ENCODE measurements at regions not wholly inside any gene's neighbourhood (a gene's known extent, or its start where the extent isn't known, plus 50 kb on each side); places are given as distances from the start of the nearest gene placed in this dataset.

- no peak for TF ChIP-seq EP300 (IDR thresholded peaks at IDR 0.05; ENCODE audit: low read depth)
- no peak for TF ChIP-seq POLR2AphosphoS5 (IDR thresholded peaks at IDR 0.05)
- TF ChIP-seq CTCF (IDR thresholded peaks at IDR 0.05) = no peak
- TF ChIP-seq POLR2A (IDR thresholded peaks at IDR 0.05) = no peak
- H3K9me3 ChIP-seq = no peaks in the 10 kb centered on the region
- no peak for DNase-seq
- intact Hi-C loops (cut with DNase I; ENCODE audit: low total_unique reads) = no loop called here
- in situ Hi-C loops (cut with MboI; ENCODE audit: low pct_ligation_motif_present in 1 of 4, low pct_unique_long_range_greater_than_20kb in 1 of 4, low sequenced_read_pairs in 3 of 4) = no loop called here
- no peak overlapping the region for H3K27ac ChIP-seq
- peaks cover 9% of the 10 kb centered on the region for H3K27me3 ChIP-seq
- no peaks in the 10 kb centered on the region for H3K36me3 ChIP-seq
- peaks cover 0 to 8% (median 0%) of the 10 kb centered on the region in 4 donors for H3K4me1 ChIP-seq
- WGBS, 2 donors (ENCODE audit: low coverage in 1 of 2) = 39 to 59% methylated on average over 8 to 13 of the region's 13 CpGs
- H3K4me3 ChIP-seq = no peak overlapping the region
Measured at GRCh38 chr11:134691295-134691873, 279.3 kb upstream of the B3GAT1 start.

DNA sequence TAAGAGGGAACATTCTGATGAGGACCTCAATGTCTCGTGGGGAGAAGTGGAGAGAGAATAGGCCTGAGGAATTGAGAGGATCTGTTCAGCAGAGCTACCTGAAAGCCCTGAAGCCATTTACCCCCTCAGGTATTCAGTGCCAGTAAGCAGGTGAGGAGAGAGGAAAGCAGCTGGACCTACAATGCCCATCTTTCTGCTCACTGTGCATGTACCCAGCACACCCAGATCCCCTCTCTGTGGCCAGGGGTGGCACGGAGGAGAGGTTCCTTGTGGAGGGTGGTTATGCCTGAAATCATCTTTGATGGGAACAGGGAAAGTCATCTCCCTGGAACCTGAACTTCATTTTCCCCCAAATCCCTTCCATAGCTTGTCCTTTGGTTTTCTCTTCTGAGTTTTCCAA lies 277.8 kb upstream of the B3GAT1 start:
- in situ Hi-C loops (cut with MboI; ENCODE audit: low pct_ligation_motif_present in 1 of 4, low pct_unique_long_range_greater_than_20kb in 1 of 4, low sequenced_read_pairs in 3 of 4) = no loop called here
- TF ChIP-seq POLR2A (IDR thresholded peaks at IDR 0.05) = no peak
- TF ChIP-seq EP300 (IDR thresholded peaks at IDR 0.05; ENCODE audit: low read depth) = no peak
- TF ChIP-seq CTCF (IDR thresholded peaks at IDR 0.05) = no peak
- no peak for TF ChIP-seq POLR2AphosphoS5 (IDR thresholded peaks at IDR 0.05)
- 60 to 73% methylated on average over 1 to 2 of the region's 2 CpGs for WGBS, 2 donors (ENCODE audit: low coverage in 1 of 2)
- H3K4me1 ChIP-seq = peaks cover 0 to 8% (median 0%) of the 10 kb centered on the region in 4 donors
- intact Hi-C loops (cut with DNase I; ENCODE audit: low total_unique reads) = no loop called here
- DNase-seq = no peak
- H3K9me3 ChIP-seq = no peaks in the 10 kb centered on the region
- no peak overlapping the region for H3K4me3 ChIP-seq
- no peaks in the 10 kb centered on the region for H3K36me3 ChIP-seq
- peaks cover 9% of the 10 kb centered on the region for H3K27me3 ChIP-seq
- H3K27ac ChIP-seq = no peak overlapping the region

- TF ChIP-seq POLR2A (IDR thresholded peaks at IDR 0.05) (no peak), CTCF (IDR thresholded peaks at IDR 0.05) (no peak), EP300 (IDR thresholded peaks at IDR 0.05; ENCODE audit: low read depth) (no peak), POLR2AphosphoS5 (IDR thresholded peaks at IDR 0.05) (no peak)
- DNase-seq = no peak
- H3K27ac ChIP-seq = no peak overlapping the region
- H3K4me1 ChIP-seq = peaks cover 0 to 8% (median 0%) of the 10 kb centered on the region in 4 donors
- H3K36me3 ChIP-seq = no peaks in the 10 kb centered on the region
- H3K4me3 ChIP-seq = no peak overlapping the region
- in situ Hi-C loops (cut with MboI; ENCODE audit: low pct_ligation_motif_present in 1 of 4, low pct_unique_long_range_greater_than_20kb in 1 of 4, low sequenced_read_pairs in 3 of 4) = no loop called here
- no peaks in the 10 kb centered on the region for H3K9me3 ChIP-seq
- intact Hi-C loops (cut with DNase I; ENCODE audit: low total_unique reads) = no loop called here
- 66 to 67% methylated on average over 2 of the region's 2 CpGs for WGBS, 2 donors (ENCODE audit: low coverage in 1 of 2)
- peaks cover 9% of the 10 kb centered on the region for H3K27me3 ChIP-seq
Measured at GRCh38 chr11:134687548-134687947, 275.5 kb upstream of the B3GAT1 start.

- intact Hi-C loops (cut with DNase I; ENCODE audit: low total_unique reads) = no loop called here
- no peaks in the 10 kb centered on the region for H3K36me3 ChIP-seq
- DNase-seq = no peak
- TF ChIP-seq POLR2A (IDR thresholded peaks at IDR 0.05) (no peak), CTCF (IDR thresholded peaks at IDR 0.05) (no peak)
- peaks cover 9% of the 10 kb centered on the region for H3K27me3 ChIP-seq
- H3K27ac ChIP-seq = no peak overlapping the region
- in situ Hi-C loops (cut with MboI; ENCODE audit: low pct_ligation_motif_present in 1 of 4, low pct_unique_long_range_greater_than_20kb in 1 of 4, low sequenced_read_pairs in 3 of 4) = no loop called here
- 32 to 34% methylated on average over 5 to 6 of the region's 6 CpGs for WGBS, 2 donors (ENCODE audit: low coverage in 1 of 2)
- no peak overlapping the region for H3K4me3 ChIP-seq
- H3K4me1 ChIP-seq = no peaks in the 10 kb centered on the region
- no peaks in the 10 kb centered on the region for H3K9me3 ChIP-seq
Measured at GRCh38 chr11:134686460-134687061, 274.5 kb upstream of the B3GAT1 start.
